AG09319 (cell line): ENCODE measurements at regions not wholly inside any gene's neighbourhood (a gene's known extent, or its start where the extent isn't known, plus 50 kb on each side); places are given as distances from the start of the nearest gene placed in this dataset.
A peak's percentile ranks its signal among the peaks of the same experiment; 100 is the strongest.

ENCODE experiments used
- DNase-seq: peaks from one replicate; pipeline ENCODE4 v3.0.0-alpha.2; 2010; ENCODE audit warnings: low read depth; ENCODE audit errors: extremely low read depth
- CTCF ChIP-seq: IDR thresholded peaks from 2 replicates; pipeline ENCODE4 v1.5.1; 2011; ENCODE audit warnings: low read depth, mild to moderate bottlenecking, inconsistent platforms, low read length, moderate library complexity

GRCh38 chr18:22796113-22796512 lies 137.0 kb upstream of the RBBP8 start:
- TF ChIP-seq CTCF, result no peak
- no peak for DNase-seq

GRCh38 chr18:22800551-22800951 lies 132.6 kb upstream of the RBBP8 start:
- no peak for TF ChIP-seq CTCF
- DNase-seq, result no peak

GRCh38 chr18:22813648-22814328 lies 119.3 kb upstream of the RBBP8 start:
- peak; percentile 60 for TF ChIP-seq CTCF
- DNase-seq, result no peak

GRCh38 chr18:22814329-22814703 lies 118.8 kb upstream of the RBBP8 start:
- TF ChIP-seq CTCF, result no peak
- no peak for DNase-seq

- no peak for TF ChIP-seq CTCF
- DNase-seq, result no peak
Measured at GRCh38 chr18:22816266-22817176, 116.6 kb upstream of the RBBP8 start.

- TF ChIP-seq CTCF, result no peak
- no peak for DNase-seq
Measured at GRCh38 chr18:22817844-22818243, 115.3 kb upstream of the RBBP8 start.

- TF ChIP-seq CTCF, result no peak
- DNase-seq, result no peak
Measured at GRCh38 chr18:22822024-22822423, 111.1 kb upstream of the RBBP8 start.
